ENCODE measurements at regions not wholly inside any gene's neighbourhood (a gene's known extent, or its start where the extent isn't known, plus 50 kb on each side); places are given as distances from the start of the nearest gene placed in this dataset.
"Not testable (repeated sequence)": the region's sequence is repeated elsewhere in the genome, so short reads cannot be mapped to it uniquely, and the experiment has no call there.

GRCh38 chr4:75289914-75290582, 224.2 kb downstream of the RCHY1 start:
- DNase-seq (ENCODE audit: low spot score): no peak

GRCh38 chr4:75287738-75288517, 226.3 kb downstream of the RCHY1 start:
- intact Hi-C loops (cut with DNase I): loop anchor here (10.0 kb wide), 1 partner anchor 413 kb away; no protein-coding TSS in a partner anchor
- no peak for DNase-seq (ENCODE audit: low spot score)

More at GRCh38 chr4:75289914-75290582, 224.2 kb downstream of the RCHY1 start:
- intact Hi-C loops (cut with DNase I): loop anchor here (5.0 to 10.0 kb wide), 2 partner anchors 358 to 415 kb away; partner anchors contain the start of gene PARM1

GRCh38 chr4:75285837-75286236, 228.4 kb downstream of the RCHY1 start:
- DNase-seq (ENCODE audit: low spot score): no peak
- intact Hi-C loops (cut with DNase I): loop anchor here (10.0 kb wide), 1 partner anchor 411 kb away; no protein-coding TSS in a partner anchor

GRCh38 chr4:75284831-75285230, 229.4 kb downstream of the RCHY1 start:
- no peak for DNase-seq (ENCODE audit: low spot score)
- intact Hi-C loops (cut with DNase I): loop anchor here (10.0 kb wide), 1 partner anchor 410 kb away; no protein-coding TSS in a partner anchor

GRCh38 chr4:75280461-75280860, 233.7 kb downstream of the RCHY1 start:
- intact Hi-C loops (cut with DNase I): loop anchor here (10.0 kb wide), 1 partner anchor 406 kb away; no protein-coding TSS in a partner anchor
- not testable (repeated sequence) for DNase-seq (ENCODE audit: low spot score)

GRCh38 chr4:75259306-75259705, 254.9 kb downstream of the RCHY1 start:
- intact Hi-C loops (cut with DNase I): no loop called here
- no peak for DNase-seq (ENCODE audit: low spot score)

GRCh38 chr4:75255261-75255660, 258.9 kb downstream of the RCHY1 start:
- DNase-seq (ENCODE audit: low spot score): no peak
- intact Hi-C loops (cut with DNase I): no loop called here

- DNase-seq (ENCODE audit: low spot score): no peak
Observed at GRCh38 chr4:75254745-75255144, 259.5 kb downstream of the RCHY1 start.

GRCh38 chr4:75253094-75253493, 261.1 kb downstream of the RCHY1 start:
- intact Hi-C loops (cut with DNase I); DNase-seq (ENCODE audit: low spot score): not testable (repeated sequence)

More at GRCh38 chr4:75254745-75255144, 259.5 kb downstream of the RCHY1 start:
- intact Hi-C loops (cut with DNase I): no loop called here

- intact Hi-C loops (cut with DNase I): no loop called here
- DNase-seq (ENCODE audit: low spot score): no peak
Observed at GRCh38 chr4:75251547-75251946, 262.7 kb downstream of the RCHY1 start.

- intact Hi-C loops (cut with DNase I): no loop called here
- DNase-seq (ENCODE audit: low spot score): no peak
Observed at GRCh38 chr4:75249739-75250138, 264.5 kb downstream of the RCHY1 start.

GRCh38 chr4:75248770-75249407, 265.3 kb downstream of the RCHY1 start:
- intact Hi-C loops (cut with DNase I): no loop called here
- DNase-seq (ENCODE audit: low spot score): no peak

- intact Hi-C loops (cut with DNase I): no loop called here
- DNase-seq (ENCODE audit: low spot score): no peak
Observed at GRCh38 chr4:75244325-75244724, 269.9 kb downstream of the RCHY1 start.

- no peak for DNase-seq (ENCODE audit: low spot score)
- intact Hi-C loops (cut with DNase I): no loop called here
Observed at GRCh38 chr4:75243570-75243969, 270.6 kb downstream of the RCHY1 start.

GRCh38 chr4:75235359-75235951, 278.7 kb downstream of the RCHY1 start:
- no peak for DNase-seq (ENCODE audit: low spot score)
- intact Hi-C loops (cut with DNase I): no loop called here

GRCh38 chr4:75232546-75232945, 281.7 kb downstream of the RCHY1 start:
- intact Hi-C loops (cut with DNase I): no loop called here

GRCh38 chr4:75229806-75230570, 284.2 kb downstream of the RCHY1 start:
- intact Hi-C loops (cut with DNase I): no loop called here

More at GRCh38 chr4:75232546-75232945, 281.7 kb downstream of the RCHY1 start:
- no peak for DNase-seq (ENCODE audit: low spot score)

GRCh38 chr4:75213480-75213879, 280.6 kb downstream of the PARM1 start:
- no peak for DNase-seq (ENCODE audit: low spot score)
- intact Hi-C loops (cut with DNase I): no loop called here

More at GRCh38 chr4:75229806-75230570, 284.2 kb downstream of the RCHY1 start:
- DNase-seq (ENCODE audit: low spot score): no peak

- intact Hi-C loops (cut with DNase I): no loop called here
- no peak for DNase-seq (ENCODE audit: low spot score)
Observed at GRCh38 chr4:75211422-75211821, 278.5 kb downstream of the PARM1 start.

All from cardiac septum (tissue), 1 donor.